ENCODE measurements at regions not wholly inside any gene's neighbourhood (a gene's known extent, or its start where the extent isn't known, plus 50 kb on each side); places are given as distances from the start of the nearest gene placed in this dataset.
A peak's percentile ranks its signal among the peaks of the same experiment; 100 is the strongest.

- DNase-seq: peak in 8 of 14 donors; percentile 3 to 51 (median 16)
Observed at GRCh38 chr2:173590276-173590861, 235.7 kb downstream of the CDCA7 start.

- DNase-seq: no peak
Observed at GRCh38 chr2:173593109-173593508, 238.4 kb downstream of the CDCA7 start.

GRCh38 chr2:173596244-173596643, 241.6 kb downstream of the CDCA7 start:
- DNase-seq: no peak

- DNase-seq: no peak
Observed at GRCh38 chr2:173598525-173598924, 243.9 kb downstream of the CDCA7 start.

GRCh38 chr2:173599821-173600359, 245.2 kb downstream of the CDCA7 start:
- DNase-seq: no peak

- no peak for DNase-seq
Observed at GRCh38 chr2:173602153-173602795, 247.6 kb downstream of the CDCA7 start.

GRCh38 chr2:173605994-173606393, 251.3 kb downstream of the CDCA7 start:
- DNase-seq: no peak

- no peak for DNase-seq
Observed at GRCh38 chr2:173606619-173607248, 252.1 kb downstream of the CDCA7 start.

- no peak for DNase-seq
Observed at GRCh38 chr2:173607606-173608311, 253.1 kb downstream of the CDCA7 start.

GRCh38 chr2:173611121-173611520, 256.4 kb downstream of the CDCA7 start:
- no peak for DNase-seq

- DNase-seq: no peak
Observed at GRCh38 chr2:173612354-173612753, 257.7 kb downstream of the CDCA7 start.

- DNase-seq: no peak
Observed at GRCh38 chr2:173613386-173613785, 258.7 kb downstream of the CDCA7 start.

GRCh38 chr2:173614265-173614930, 259.7 kb downstream of the CDCA7 start:
- DNase-seq: no peak

GRCh38 chr2:173623438-173624319, 269.0 kb downstream of the CDCA7 start:
- no peak for DNase-seq

- no peak for DNase-seq
Observed at GRCh38 chr2:173625315-173625714, 270.6 kb downstream of the CDCA7 start.

GRCh38 chr2:173629076-173629475, 274.4 kb downstream of the CDCA7 start:
- no peak for DNase-seq

GRCh38 chr2:173630425-173631126, 275.9 kb downstream of the CDCA7 start:
- DNase-seq: no peak

GRCh38 chr2:173631127-173631460, 276.4 kb downstream of the CDCA7 start:
- DNase-seq: no peak

GRCh38 chr2:173644146-173644545, 289.5 kb downstream of the CDCA7 start:
- no peak for DNase-seq

GRCh38 chr2:173647681-173648311, 293.1 kb downstream of the CDCA7 start:
- DNase-seq: no peak

All from C1 segment of cervical spinal cord (tissue), 14 donors.